HG02870 (cell line): ENCODE measurements at regions not wholly inside any gene's neighbourhood (a gene's known extent, or its start where the extent isn't known, plus 50 kb on each side); places are given as distances from the start of the nearest gene placed in this dataset.

Experiments used
- ATAC-seq: cut with Tn5 transposase; IDR thresholded peaks from one replicate; pipeline ENCODE4 v1.9.1; 2021; ENCODE audit warnings: mild to moderate bottlenecking, moderate library complexity; ENCODE audit not compliant: unreplicated experiment

- no peak for ATAC-seq
Measured at GRCh38 chr6:44657206-44657819, 269.8 kb downstream of the CDC5L start.

- no peak for ATAC-seq
Measured at GRCh38 chr6:44658571-44658970, 271.1 kb downstream of the CDC5L start.

GRCh38 chr6:44659726-44660125, 272.2 kb downstream of the CDC5L start:
- ATAC-seq: no peak

GRCh38 chr6:44660561-44661220, 273.2 kb downstream of the CDC5L start:
- ATAC-seq: no peak

- ATAC-seq: no peak
Measured at GRCh38 chr6:44661221-44662008, 273.9 kb downstream of the CDC5L start.

- no peak for ATAC-seq
Measured at GRCh38 chr6:44662461-44663121, 275.1 kb downstream of the CDC5L start.

GRCh38 chr6:44663860-44664634, 276.5 kb downstream of the CDC5L start:
- ATAC-seq: no peak

GRCh38 chr6:44664716-44665115, 277.2 kb downstream of the CDC5L start:
- no peak for ATAC-seq

GRCh38 chr6:44665143-44665542, 277.6 kb downstream of the CDC5L start:
- no peak for ATAC-seq

GRCh38 chr6:44665683-44666082, 278.2 kb downstream of the CDC5L start:
- ATAC-seq: no peak

GRCh38 chr6:44666324-44666723, 278.8 kb downstream of the CDC5L start:
- no peak for ATAC-seq

- no peak for ATAC-seq
Measured at GRCh38 chr6:44667226-44667625, 279.7 kb downstream of the CDC5L start.

GRCh38 chr6:44667668-44668390, 280.3 kb downstream of the CDC5L start:
- ATAC-seq: no peak

GRCh38 chr6:44668391-44668930, 281.0 kb downstream of the CDC5L start:
- no peak for ATAC-seq

- ATAC-seq: no peak
Measured at GRCh38 chr6:44668976-44669934, 281.7 kb downstream of the CDC5L start.

- no peak for ATAC-seq
Measured at GRCh38 chr6:44670146-44670545, 282.6 kb downstream of the CDC5L start.

- ATAC-seq: no peak
Measured at GRCh38 chr6:44671333-44671732, 283.8 kb downstream of the CDC5L start.

GRCh38 chr6:44672086-44672485, 284.6 kb downstream of the CDC5L start:
- no peak for ATAC-seq

- ATAC-seq: no peak
Measured at GRCh38 chr6:44672841-44673240, 285.3 kb downstream of the CDC5L start.
